GM23248 (cell line): ENCODE measurements at regions not wholly inside any gene's neighbourhood (a gene's known extent, or its start where the extent isn't known, plus 50 kb on each side); places are given as distances from the start of the nearest gene placed in this dataset.

Experiments used
- EZH2 ChIP-seq: fragments of 200-600 bp; sonication (generic); IDR thresholded peaks from 2 replicates; pipeline ENCODE4 v1.6.1; 2018; ENCODE audit warnings: antibody characterized with exemption, mild to moderate bottlenecking; ENCODE audit not compliant: insufficient read depth, poor library complexity, severe bottlenecking
- EZH2phosphoT487 ChIP-seq: fragments of 200-600 bp; sonication (generic); IDR thresholded peaks from 2 replicates; pipeline ENCODE4 v1.6.1; 2018; ENCODE audit warnings: antibody characterized with exemption, moderate library complexity, mild to moderate bottlenecking, low read depth; ENCODE audit not compliant: insufficient read depth

GRCh38 chr15:46307746-46308145 lies 672.9 kb downstream of the SQOR start:
- TF ChIP-seq EZH2: no peak
- TF ChIP-seq EZH2phosphoT487: no peak
